ENCODE measurements at regions not wholly inside any gene's neighbourhood (a gene's known extent, or its start where the extent isn't known, plus 50 kb on each side); places are given as distances from the start of the nearest gene placed in this dataset.

GRCh38 chr7:113010377-113010776 lies 76.2 kb downstream of the GPR85 start:
- Histone ChIP-seq H3K36me3 (no peaks in the 10 kb centered on the region), H3K4me3 (no peak overlapping the region), H3K27ac (no peak overlapping the region), H3K4me1 (no peaks in the 10 kb centered on the region), H3K27me3 (no peaks in the 10 kb centered on the region), H3K9me3 (no peaks in the 10 kb centered on the region)
- TF ChIP-seq CTCF (IDR thresholded peaks at IDR 0.05) (no peak), POLR2A (IDR thresholded peaks at IDR 0.05) (no peak)
- no peak for DNase-seq

GRCh38 chr7:113008755-113009154 lies 77.9 kb downstream of the GPR85 start:
- H3K27ac ChIP-seq: no peak overlapping the region
- TF ChIP-seq CTCF (IDR thresholded peaks at IDR 0.05): no peak
- TF ChIP-seq POLR2A (IDR thresholded peaks at IDR 0.05): no peak
- H3K9me3 ChIP-seq: no peaks in the 10 kb centered on the region
- no peak overlapping the region for H3K4me3 ChIP-seq
- no peaks in the 10 kb centered on the region for H3K27me3 ChIP-seq
- no peaks in the 10 kb centered on the region for H3K4me1 ChIP-seq
- no peaks in the 10 kb centered on the region for H3K36me3 ChIP-seq
- DNase-seq: no peak

GRCh38 chr7:113004726-113005454 lies 81.7 kb downstream of the GPR85 start:
- Histone ChIP-seq H3K9me3 (no peaks in the 10 kb centered on the region), H3K4me1 (no peaks in the 10 kb centered on the region), H3K4me3 (no peak overlapping the region), H3K27me3 (no peaks in the 10 kb centered on the region), H3K27ac (no peak overlapping the region), H3K36me3 (no peaks in the 10 kb centered on the region)
- no peak for TF ChIP-seq CTCF (IDR thresholded peaks at IDR 0.05)
- DNase-seq: no peak

- TF ChIP-seq CTCF (IDR thresholded peaks at IDR 0.05): no peak
- no peaks in the 10 kb centered on the region for H3K27me3 ChIP-seq
- H3K36me3 ChIP-seq: no peaks in the 10 kb centered on the region
- no peaks in the 10 kb centered on the region for H3K9me3 ChIP-seq
- no peaks in the 10 kb centered on the region for H3K4me1 ChIP-seq
- H3K27ac ChIP-seq: no peak overlapping the region
- DNase-seq: no peak
- H3K4me3 ChIP-seq: no peak overlapping the region
Measured at GRCh38 chr7:113000316-113001020, 86.2 kb downstream of the GPR85 start.

GRCh38 chr7:112997831-112998230 lies 88.8 kb downstream of the GPR85 start:
- H3K4me1 ChIP-seq: no peaks in the 10 kb centered on the region
- DNase-seq: no peak
- H3K4me3 ChIP-seq: no peak overlapping the region
- H3K27me3 ChIP-seq: no peaks in the 10 kb centered on the region
- H3K9me3 ChIP-seq: no peaks in the 10 kb centered on the region
- no peaks in the 10 kb centered on the region for H3K36me3 ChIP-seq
- TF ChIP-seq CTCF (IDR thresholded peaks at IDR 0.05) (no peak), POLR2A (IDR thresholded peaks at IDR 0.05) (no peak)
- H3K27ac ChIP-seq: no peak overlapping the region
